ENCODE measurements at regions not wholly inside any gene's neighbourhood (a gene's known extent, or its start where the extent isn't known, plus 50 kb on each side); places are given as distances from the start of the nearest gene placed in this dataset.

GRCh38 chrX:18039023-18039422, 177.9 kb upstream of the RAI2 start:
- no peak for TF ChIP-seq CTCF (IDR thresholded peaks at IDR 0.05)
- no peak for TF ChIP-seq POLR2A (IDR thresholded peaks at IDR 0.05)

All from uterus (tissue), 2 donors.